ENCODE measurements at regions not wholly inside any gene's neighbourhood (a gene's known extent, or its start where the extent isn't known, plus 50 kb on each side); places are given as distances from the start of the nearest gene placed in this dataset.

- no peak for DNase-seq
These were observed 127.5 kb upstream of the GPR26 start for GRCh38 chr10:123538401-123539320.

GRCh38 chr10:123544986-123545385 lies 121.2 kb upstream of the GPR26 start:
- DNase-seq, result no peak

- DNase-seq, result no peak
These were observed 117.4 kb upstream of the GPR26 start for GRCh38 chr10:123548770-123549169.

GRCh38 chr10:123549761-123550454 lies 116.2 kb upstream of the GPR26 start:
- DNase-seq, result no peak

GRCh38 chr10:123550675-123551096 lies 115.5 kb upstream of the GPR26 start:
- no peak for DNase-seq

- no peak for DNase-seq
These were observed 114.9 kb upstream of the GPR26 start for GRCh38 chr10:123551259-123551658.

GRCh38 chr10:123552760-123553554 lies 113.2 kb upstream of the GPR26 start:
- DNase-seq, result no peak

- DNase-seq, result no peak
These were observed 112.2 kb upstream of the GPR26 start for GRCh38 chr10:123553810-123554430.

- no peak for DNase-seq
These were observed 111.5 kb upstream of the GPR26 start for GRCh38 chr10:123554656-123555055.

- no peak for DNase-seq
These were observed 110.5 kb upstream of the GPR26 start for GRCh38 chr10:123555616-123556015.

GRCh38 chr10:123556049-123556448 lies 110.1 kb upstream of the GPR26 start:
- no peak for DNase-seq

- no peak for DNase-seq
These were observed 109.4 kb upstream of the GPR26 start for GRCh38 chr10:123556736-123557135.

- DNase-seq, result no peak
These were observed 108.6 kb upstream of the GPR26 start for GRCh38 chr10:123557366-123558108.

- no peak for DNase-seq
These were observed 107.5 kb upstream of the GPR26 start for GRCh38 chr10:123558651-123559050.

- peak; percentile 36 to 39 for DNase-seq
These were observed 106.9 kb upstream of the GPR26 start for GRCh38 chr10:123559066-123559822.

GRCh38 chr10:123559823-123560092 lies 106.4 kb upstream of the GPR26 start:
- DNase-seq, result no peak

GRCh38 chr10:123560301-123561140 lies 105.6 kb upstream of the GPR26 start:
- no peak for DNase-seq

- no peak for DNase-seq
These were observed 105.1 kb upstream of the GPR26 start for GRCh38 chr10:123561141-123561440.

GRCh38 chr10:123562387-123562786 lies 103.8 kb upstream of the GPR26 start:
- no peak for DNase-seq

GRCh38 chr10:123562811-123563580 lies 103.2 kb upstream of the GPR26 start:
- DNase-seq, result no peak

All from NCI-H1930 (cell line).